ENCODE measurements at regions not wholly inside any gene's neighbourhood (a gene's known extent, or its start where the extent isn't known, plus 50 kb on each side); places are given as distances from the start of the nearest gene placed in this dataset.

DNA sequence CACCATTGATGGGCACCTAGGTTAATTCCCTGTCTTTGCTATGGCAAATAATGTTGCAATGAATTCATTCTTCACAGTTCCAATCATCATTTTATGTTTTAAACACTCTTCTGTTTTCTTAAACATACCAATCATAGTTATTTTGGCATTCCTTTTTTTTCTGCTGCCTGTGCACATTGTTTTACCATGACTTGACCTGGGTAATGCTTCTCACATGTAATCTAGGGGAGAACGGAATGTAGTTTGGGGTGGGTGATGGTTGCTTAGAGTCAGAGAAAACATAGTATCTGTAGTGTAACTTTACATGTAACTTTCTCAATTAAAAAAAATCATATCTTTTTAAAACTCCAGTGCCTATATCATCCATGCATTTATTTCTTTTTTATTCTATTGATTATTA lies 1945.3 kb upstream of the RAG2 start:
- H2AK5ac ChIP-seq (ENCODE audit: insufficient read length, low read length), result no peak overlapping the region

More for the DNA sequence above, 1945.3 kb upstream of the RAG2 start:
- no CpG with 5 or more reads among the region's 1 CpG for WGBS (ENCODE audit: extremely low coverage, insufficient read length, low lambda C conversion rate)
- Histone ChIP-seq H3K79me2 (ENCODE audit: insufficient read depth, low read length) (no peaks in the 10 kb centered on the region), H3K9ac (ENCODE audit: extremely low read depth, insufficient read length, low read length) (no peak overlapping the region), H3K56ac (ENCODE audit: insufficient read length, low read depth, low read length) (no peak overlapping the region), H3T11ph (ENCODE audit: low read length) (no peak overlapping the region), H3K79me1 (ENCODE audit: insufficient read depth, low read depth, low read length, poor library complexity, severe bottlenecking) (no peaks in the 10 kb centered on the region), H2BK20ac (ENCODE audit: low read depth, low read length, poor library complexity, severe bottlenecking) (no peak overlapping the region), H3K23ac (ENCODE audit: insufficient read length, low read depth, low read length) (no peak overlapping the region), H4K91ac (ENCODE audit: insufficient read length, low read depth, low read length) (no peak overlapping the region), H4K20me1 (ENCODE audit: control insufficient read depth, insufficient read depth, insufficient read length) (no peaks in the 10 kb centered on the region), H2BK12ac (ENCODE audit: insufficient read length, low read depth, low read length) (no peak overlapping the region), H3K27ac (ENCODE audit: insufficient read length, low read depth, low read length) (no peak overlapping the region), H3K9me3 (ENCODE audit: control insufficient read depth, low read depth, low read length) (no peaks in the 10 kb centered on the region), H2BK15ac (ENCODE audit: low read depth, low read length) (no peak overlapping the region), H2AFZ (ENCODE audit: low read length) (no peak overlapping the region), H3K4me2 (ENCODE audit: insufficient read depth, insufficient read length, low read length) (no peak overlapping the region), H3K18ac (ENCODE audit: insufficient read length, low read depth, low read length) (no peak overlapping the region), H2BK120ac (ENCODE audit: low read depth, low read length, poor library complexity, severe bottlenecking) (no peak overlapping the region), H3K4ac (ENCODE audit: low read depth, low read length) (no peak overlapping the region), H4K5ac (ENCODE audit: insufficient read length, low read depth, low read length) (no peak overlapping the region), H3K27me3 (ENCODE audit: insufficient read depth, low read length) (no peaks in the 10 kb centered on the region), H3K4me1 (ENCODE audit: insufficient read depth, low read length) (no peaks in the 10 kb centered on the region), H3K23me2 (ENCODE audit: insufficient read length, low read depth, low read length, poor library complexity, severe bottlenecking) (no peaks in the 10 kb centered on the region), H2BK5ac (ENCODE audit: insufficient read length, low read length) (no peak overlapping the region), H3K14ac (ENCODE audit: insufficient read depth, low read length) (no peak overlapping the region), H4K8ac (replicated peaks; ENCODE audit: insufficient read length, low read depth, low read length) (no peak overlapping the region)
- Mint-ChIP-seq H3K36me3 (ENCODE audit: insufficient read depth in 1 of 3, low read depth in 3 of 3) (no peaks in the 10 kb centered on the region), H3K4me1 (no peaks in the 10 kb centered on the region), H3K27me3 (ENCODE audit: low read depth) (no peaks in the 10 kb centered on the region), H3K4me3 (no peak overlapping the region), H3K9me3 (peaks cover 0 to under 1% of the 10 kb centered on the region in 2 experiments; a peak in 1 of 5 replicates), H3K27ac (no peak overlapping the region)
- TF ChIP-seq, protein P1, sequence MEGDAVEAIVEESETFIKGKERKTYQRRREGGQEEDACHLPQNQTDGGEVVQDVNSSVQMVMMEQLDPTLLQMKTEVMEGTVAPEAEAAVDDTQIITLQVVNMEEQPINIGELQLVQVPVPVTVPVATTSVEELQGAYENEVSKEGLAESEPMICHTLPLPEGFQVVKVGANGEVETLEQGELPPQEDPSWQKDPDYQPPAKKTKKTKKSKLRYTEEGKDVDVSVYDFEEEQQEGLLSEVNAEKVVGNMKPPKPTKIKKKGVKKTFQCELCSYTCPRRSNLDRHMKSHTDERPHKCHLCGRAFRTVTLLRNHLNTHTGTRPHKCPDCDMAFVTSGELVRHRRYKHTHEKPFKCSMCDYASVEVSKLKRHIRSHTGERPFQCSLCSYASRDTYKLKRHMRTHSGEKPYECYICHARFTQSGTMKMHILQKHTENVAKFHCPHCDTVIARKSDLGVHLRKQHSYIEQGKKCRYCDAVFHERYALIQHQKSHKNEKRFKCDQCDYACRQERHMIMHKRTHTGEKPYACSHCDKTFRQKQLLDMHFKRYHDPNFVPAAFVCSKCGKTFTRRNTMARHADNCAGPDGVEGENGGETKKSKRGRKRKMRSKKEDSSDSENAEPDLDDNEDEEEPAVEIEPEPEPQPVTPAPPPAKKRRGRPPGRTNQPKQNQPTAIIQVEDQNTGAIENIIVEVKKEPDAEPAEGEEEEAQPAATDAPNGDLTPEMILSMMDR (conservative IDR thresholded peaks at IDR 0.05), result no peak
- no peak for DNase-seq
